SU-DHL-6 (cell line): ENCODE measurements at regions not wholly inside any gene's neighbourhood (a gene's known extent, or its start where the extent isn't known, plus 50 kb on each side); places are given as distances from the start of the nearest gene placed in this dataset.
"Not testable (repeated sequence)": the region's sequence is repeated elsewhere in the genome, so short reads cannot be mapped to it uniquely, and the experiment has no call there.

Source experiments
- H2AFZ ChIP-seq: fragments of 200-600 bp; sonication (generic); 2 replicates; pipeline ENCODE4 v1.6.1; 2014; ENCODE audit warnings: low read depth, mild to moderate bottlenecking, moderate library complexity, mixed read lengths, antibody characterized with exemption, low read length; ENCODE audit not compliant: severe bottlenecking
- H3F3A ChIP-seq: fragments of 200-600 bp; shearing (Covaris generic); 2 replicates; pipeline ENCODE4 v1.6.0; 2016; ENCODE audit warnings: antibody characterized with exemption, mild to moderate bottlenecking; ENCODE audit not compliant: insufficient read depth
- H3K27ac ChIP-seq: fragments of 200-600 bp; sonication (generic); 2 replicates; pipeline ENCODE4 v1.5.1; 2016; ENCODE audit warnings: low read depth, mild to moderate bottlenecking, low read length, moderate library complexity, mixed read lengths
- H3K27me3 ChIP-seq: fragments of 200-600 bp; sonication (generic), shearing (Covaris generic); 2 replicates; pipeline ENCODE4 v1.6.0; 2014; ENCODE audit warnings: mild to moderate bottlenecking, low read length
- H3K36me3 ChIP-seq: fragments of 200-600 bp; sonication (generic); 2 replicates; pipeline ENCODE4 v1.6.1; 2014; ENCODE audit warnings: mild to moderate bottlenecking, low read length, mixed read lengths
- H3K4me2 ChIP-seq: fragments of 300-600, 200-600 bp; shearing (Covaris generic), sonication (generic); 2 replicates; pipeline ENCODE4 v1.6.0; 2014; ENCODE audit warnings: low read length, low read depth, mild to moderate bottlenecking; ENCODE audit not compliant: poor library complexity, severe bottlenecking
- H3K4me3 ChIP-seq: fragments of 200-600 bp; sonication (generic); 2 replicates; pipeline ENCODE4 v1.5.1; 2014; ENCODE audit warnings: antibody characterized with exemption, low read length, mild to moderate bottlenecking, mixed read lengths; ENCODE audit not compliant: insufficient read depth, poor library complexity, severe bottlenecking
- H3K79me2 ChIP-seq: fragments of 200-600 bp; sonication (generic); 2 replicates; pipeline ENCODE4 v1.6.1; 2014; ENCODE audit warnings: mild to moderate bottlenecking, low read length, moderate library complexity; ENCODE audit not compliant: insufficient read depth
- H3K9ac ChIP-seq: fragments of 200-600 bp; sonication (generic); 2 replicates; pipeline ENCODE4 v1.7.0; 2014; ENCODE audit warnings: mild to moderate bottlenecking, low read length
- H3K9me2 ChIP-seq: fragments of 200-600 bp; sonication (generic); replicated peaks from 2 replicates; pipeline ENCODE4 v1.6.1; 2014; ENCODE audit warnings: low read length; ENCODE audit not compliant: insufficient read depth
- H3K9me3 ChIP-seq: fragments of 200-600 bp; sonication (generic); 2 replicates; pipeline ENCODE4 v1.6.1; 2014; ENCODE audit warnings: low read length, mixed read lengths; ENCODE audit not compliant: insufficient read depth
- H4K20me1 ChIP-seq: fragments of 200-600 bp; sonication (generic); 2 replicates; pipeline ENCODE4 v1.6.1; 2014; ENCODE audit warnings: low read depth, mild to moderate bottlenecking, antibody characterized with exemption, low read length, moderate library complexity, mixed read lengths
- CTCF ChIP-seq: fragments of 200-600 bp; sonication (generic); IDR thresholded peaks from one replicate; pipeline ENCODE4 v1.5.1; 2017; ENCODE audit warnings: antibody characterized with exemption, mild to moderate bottlenecking, low read length, moderate library complexity; ENCODE audit not compliant: insufficient read depth, poor library complexity, severe bottlenecking
- EZH2phosphoT487 ChIP-seq: fragments of 200-600 bp; sonication (generic), shearing (Covaris generic); conservative IDR thresholded peaks from 2 replicates; pipeline ENCODE4 v1.6.1; 2018; ENCODE audit warnings: mild to moderate bottlenecking, antibody characterized with exemption, low read length, moderate library complexity, mixed read lengths

DNA sequence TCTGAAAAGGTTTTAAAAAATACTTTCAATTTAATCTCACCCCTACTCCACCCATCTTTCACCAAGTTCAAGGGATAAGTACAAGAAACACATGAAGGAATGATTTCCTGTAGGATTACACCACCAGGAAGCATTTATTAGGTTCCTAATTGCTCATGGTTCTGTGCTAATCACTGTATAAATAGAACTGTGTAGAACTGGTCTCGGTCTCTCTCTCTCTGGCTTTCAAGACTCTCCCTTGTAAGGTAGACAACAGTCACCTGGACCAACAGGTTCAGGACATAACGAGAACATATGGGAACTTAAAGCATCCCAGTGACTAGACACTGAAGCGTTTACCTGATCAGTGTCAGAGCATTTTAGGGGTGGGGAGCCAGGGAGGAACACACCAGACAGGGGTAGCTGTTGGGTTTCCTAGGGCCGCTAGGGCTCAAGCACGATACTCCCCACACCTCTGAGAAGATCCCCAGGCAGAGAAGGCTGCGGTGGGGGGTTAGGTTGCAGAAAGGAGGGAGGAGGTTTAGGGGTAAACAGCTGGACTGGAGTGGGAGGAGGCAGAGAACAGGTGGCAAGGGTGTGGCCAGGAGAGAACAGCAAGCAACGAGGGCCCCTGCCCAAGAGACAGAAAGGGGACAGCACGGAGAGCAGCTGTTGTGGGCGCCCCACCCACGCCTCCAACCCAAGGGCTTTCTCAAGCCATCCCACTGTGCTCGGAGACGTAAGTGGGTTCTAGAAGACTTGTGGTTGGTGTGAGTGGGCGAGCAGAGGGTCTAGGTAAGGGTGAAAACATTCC is 52.5 kb upstream of the USP6NL start:
- Histone ChIP-seq H3K9me3 (no peaks in the 10 kb centered on the region), H3K79me2 (peaks cover 4% of the 10 kb centered on the region; the same call in 1 of the 2 replicates), H3K4me3 (peak overlapping the region; percentile 54), H4K20me1 (no peaks in the 10 kb centered on the region), H2AFZ (no peak overlapping the region), H3K9ac (peak overlapping the region; percentile 74), H3K27me3 (no peaks in the 10 kb centered on the region), H3K9me2 (no peaks in the 10 kb centered on the region), H3K36me3 (no peaks in the 10 kb centered on the region), H3K27ac (peak overlapping the region; percentile 99), H3K4me2 (peak overlapping the region; percentile 96), H3F3A (peaks cover 62% of the 10 kb centered on the region)
- TF ChIP-seq EZH2phosphoT487: no peak
- no peak for TF ChIP-seq CTCF

- Histone ChIP-seq H3K27ac (peak overlapping the region; percentile 99), H3K4me3 (peak overlapping the region; percentile 20), H3F3A (peaks cover 53% of the 10 kb centered on the region), H3K9ac (peak overlapping the region; percentile 49), H3K4me2 (peak overlapping the region; percentile 96)
- not testable (repeated sequence) for H3K36me3 ChIP-seq, H3K9me3 ChIP-seq, H2AFZ ChIP-seq, H3K9me2 ChIP-seq, H3K79me2 ChIP-seq, H4K20me1 ChIP-seq, H3K27me3 ChIP-seq
Measured at GRCh38 chr10:11663126-11663515, 51.7 kb upstream of the USP6NL start.

GRCh38 chr10:11661441-11661840 is 50.0 kb upstream of the USP6NL start:
- Histone ChIP-seq H3K4me3 (no peak overlapping the region), H3F3A (peaks cover 38% of the 10 kb centered on the region), H3K36me3 (no peaks in the 10 kb centered on the region), H3K9ac (peak overlapping the region; percentile 49; the same call in 1 of the 2 replicates), H3K9me3 (no peaks in the 10 kb centered on the region), H3K79me2 (peaks cover 4% of the 10 kb centered on the region; the same call in 1 of the 2 replicates), H3K9me2 (no peaks in the 10 kb centered on the region), H3K4me2 (peak overlapping the region; percentile 96), H3K27ac (peak overlapping the region; percentile 99), H3K27me3 (no peaks in the 10 kb centered on the region), H2AFZ (no peak overlapping the region), H4K20me1 (no peaks in the 10 kb centered on the region)
- TF ChIP-seq CTCF (no peak), EZH2phosphoT487 (no peak)
